ENCODE measurements at regions not wholly inside any gene's neighbourhood (a gene's known extent, or its start where the extent isn't known, plus 50 kb on each side); places are given as distances from the start of the nearest gene placed in this dataset.

DNA sequence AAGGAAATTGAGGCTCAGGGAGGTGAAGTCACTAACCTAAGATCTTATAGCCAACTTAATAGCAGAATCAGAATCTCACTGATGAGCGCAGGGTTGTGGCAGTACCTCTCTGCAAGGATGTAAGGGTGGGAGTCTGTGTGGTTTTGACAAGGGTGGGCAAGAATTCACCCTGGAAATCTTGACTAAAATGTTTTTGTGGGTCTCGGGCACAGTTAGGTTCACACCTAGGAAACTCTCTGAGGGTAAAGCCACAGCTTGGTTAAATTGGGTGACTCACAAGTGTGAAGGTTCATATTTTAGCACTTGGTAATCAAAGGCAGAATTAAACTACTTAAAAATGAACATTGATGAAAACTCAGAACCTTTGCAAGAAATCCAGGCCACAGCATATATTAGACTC lies 178.2 kb upstream of the EOMES start:
- no peak for TF ChIP-seq POLR2A (IDR thresholded peaks at IDR 0.05)
- TF ChIP-seq, protein P1, sequence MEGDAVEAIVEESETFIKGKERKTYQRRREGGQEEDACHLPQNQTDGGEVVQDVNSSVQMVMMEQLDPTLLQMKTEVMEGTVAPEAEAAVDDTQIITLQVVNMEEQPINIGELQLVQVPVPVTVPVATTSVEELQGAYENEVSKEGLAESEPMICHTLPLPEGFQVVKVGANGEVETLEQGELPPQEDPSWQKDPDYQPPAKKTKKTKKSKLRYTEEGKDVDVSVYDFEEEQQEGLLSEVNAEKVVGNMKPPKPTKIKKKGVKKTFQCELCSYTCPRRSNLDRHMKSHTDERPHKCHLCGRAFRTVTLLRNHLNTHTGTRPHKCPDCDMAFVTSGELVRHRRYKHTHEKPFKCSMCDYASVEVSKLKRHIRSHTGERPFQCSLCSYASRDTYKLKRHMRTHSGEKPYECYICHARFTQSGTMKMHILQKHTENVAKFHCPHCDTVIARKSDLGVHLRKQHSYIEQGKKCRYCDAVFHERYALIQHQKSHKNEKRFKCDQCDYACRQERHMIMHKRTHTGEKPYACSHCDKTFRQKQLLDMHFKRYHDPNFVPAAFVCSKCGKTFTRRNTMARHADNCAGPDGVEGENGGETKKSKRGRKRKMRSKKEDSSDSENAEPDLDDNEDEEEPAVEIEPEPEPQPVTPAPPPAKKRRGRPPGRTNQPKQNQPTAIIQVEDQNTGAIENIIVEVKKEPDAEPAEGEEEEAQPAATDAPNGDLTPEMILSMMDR (IDR thresholded peaks at IDR 0.05), result no peak

Data from adrenal gland (tissue), 5 donors.